ENCODE measurements at regions not wholly inside any gene's neighbourhood (a gene's known extent, or its start where the extent isn't known, plus 50 kb on each side); places are given as distances from the start of the nearest gene placed in this dataset.

DNA sequence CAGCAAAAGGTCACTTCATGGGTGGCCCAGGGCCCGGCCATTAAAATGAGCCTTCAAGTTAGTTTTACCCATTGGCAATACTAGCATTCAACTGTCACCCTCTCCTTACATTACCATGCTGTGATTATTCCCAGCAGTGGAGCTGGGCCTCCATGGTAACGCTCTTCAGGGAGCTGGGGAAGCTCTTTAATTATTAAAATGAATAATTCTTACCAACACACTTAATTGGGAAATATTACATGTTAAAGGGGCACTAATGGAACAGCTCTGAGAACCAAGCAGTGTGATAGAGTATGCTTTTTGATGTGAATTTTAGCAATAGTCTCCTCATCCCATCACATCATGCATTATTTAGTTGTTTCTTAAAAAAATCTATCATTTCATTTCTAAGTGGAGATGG is 187.2 kb downstream of the CEMIP2 start:
- no peaks in the 10 kb centered on the region for H3K9me3 ChIP-seq
- TF ChIP-seq NPAS2 (CRISPR knock-in tag; IDR thresholded peaks at IDR 0.05; ENCODE audit: borderline replicate concordance) (no peak), RCOR1 (IDR thresholded peaks at IDR 0.05; ENCODE audit: low read depth, low read length) (no peak), BHLHE40 (IDR thresholded peaks at IDR 0.05; ENCODE audit: low read depth, low read length) (no peak), JUN (IDR thresholded peaks at IDR 0.05) (no peak), FOSL2 (IDR thresholded peaks at IDR 0.05) (no peak), FOSL2 (CRISPR knock-in tag; IDR thresholded peaks at IDR 0.05) (no peak), FOSB (CRISPR knock-in tag; IDR thresholded peaks at IDR 0.05) (no peak), ZFP36 (IDR thresholded peaks at IDR 0.05; ENCODE audit: borderline replicate concordance, partially characterized antibody) (no peak), HOXA7 (CRISPR knock-in tag; IDR thresholded peaks at IDR 0.05) (no peak), MAFK (IDR thresholded peaks at IDR 0.05; ENCODE audit: partially characterized antibody) (no peak), NR3C1 (IDR thresholded peaks at IDR 0.05) (no peak), MYC (IDR thresholded peaks at IDR 0.05; ENCODE audit: borderline replicate concordance, low read length) (no peak), POLR2A (IDR thresholded peaks at IDR 0.05; ENCODE audit: low read length) (no peak), ZNF302 (CRISPR knock-in tag; IDR thresholded peaks at IDR 0.05) (no peak), EHF (CRISPR knock-in tag; IDR thresholded peaks at IDR 0.05) (no peak)
- DNase-seq (ENCODE audit: low read depth in 1 of 2, low spot score in 1 of 2), result no peak
- ChIA-PET CTCF (interaction anchor here (0.6 to 1.3 kb wide), 2 partner anchors 24 to 383 kb away, joined by 3 to 8 read pairs; no protein-coding TSS in a partner anchor), POLR2A (interaction anchor here (0.6 kb wide), 1 partner anchor 92 kb away, joined by 6 read pairs; no protein-coding TSS in a partner anchor)
- WGBS (ENCODE audit: missing lambda C conversion rate), result 69% methylated on average over 2 of the region's 2 CpGs
- H3K27ac ChIP-seq, result no peak overlapping the region
- no peak overlapping the region for H3K4me2 ChIP-seq
- FAIRE-seq, result no peak
- no peaks in the 10 kb centered on the region for H3K4me1 ChIP-seq
- H3K4me3 ChIP-seq, result no peak overlapping the region
- ATAC-seq, result no peak

DNA sequence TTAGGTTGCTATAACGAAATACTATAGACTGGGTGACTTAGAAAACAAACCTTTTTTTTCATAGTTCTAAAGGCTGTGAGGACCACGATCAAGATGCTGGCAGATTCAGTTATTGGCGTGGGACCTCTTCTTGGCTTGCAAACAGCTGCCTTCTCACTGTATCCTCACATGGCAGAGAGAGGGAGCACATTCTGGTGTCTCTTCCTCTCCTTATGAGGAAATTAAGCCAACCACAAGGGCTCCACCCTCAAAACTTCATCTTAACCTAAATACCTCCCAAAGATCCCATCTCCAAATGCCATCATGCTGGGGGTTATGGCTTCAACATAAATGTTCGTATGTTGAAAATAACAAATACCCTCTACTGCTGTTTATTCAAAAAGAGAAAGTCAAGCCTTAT is 197.1 kb downstream of the CEMIP2 start:
- CTCF ChIA-PET, result interaction anchor here (0.5 to 1.0 kb wide), 3 partner anchors 9 to 402 kb away, joined by 3 to 5 read pairs (median 3); no protein-coding TSS in a partner anchor
- DNase-seq (ENCODE audit: low read depth in 1 of 2, low spot score in 1 of 2) (no peak), FAIRE-seq (no peak), ATAC-seq (no peak)
- TF ChIP-seq TP53 (CRISPR knock-in tag; IDR thresholded peaks at IDR 0.05), result no peak
- TF ChIP-seq HDAC2 (IDR thresholded peaks at IDR 0.05), result no peak
- no peak for TF ChIP-seq MYC (IDR thresholded peaks at IDR 0.05; ENCODE audit: borderline replicate concordance, low read length)
- no peak for TF ChIP-seq EHMT2 (IDR thresholded peaks at IDR 0.05; ENCODE audit: low read depth)
- TF ChIP-seq ESRRA (IDR thresholded peaks at IDR 0.05; ENCODE audit: borderline replicate concordance, low read length), result no peak
- TF ChIP-seq, protein P1, sequence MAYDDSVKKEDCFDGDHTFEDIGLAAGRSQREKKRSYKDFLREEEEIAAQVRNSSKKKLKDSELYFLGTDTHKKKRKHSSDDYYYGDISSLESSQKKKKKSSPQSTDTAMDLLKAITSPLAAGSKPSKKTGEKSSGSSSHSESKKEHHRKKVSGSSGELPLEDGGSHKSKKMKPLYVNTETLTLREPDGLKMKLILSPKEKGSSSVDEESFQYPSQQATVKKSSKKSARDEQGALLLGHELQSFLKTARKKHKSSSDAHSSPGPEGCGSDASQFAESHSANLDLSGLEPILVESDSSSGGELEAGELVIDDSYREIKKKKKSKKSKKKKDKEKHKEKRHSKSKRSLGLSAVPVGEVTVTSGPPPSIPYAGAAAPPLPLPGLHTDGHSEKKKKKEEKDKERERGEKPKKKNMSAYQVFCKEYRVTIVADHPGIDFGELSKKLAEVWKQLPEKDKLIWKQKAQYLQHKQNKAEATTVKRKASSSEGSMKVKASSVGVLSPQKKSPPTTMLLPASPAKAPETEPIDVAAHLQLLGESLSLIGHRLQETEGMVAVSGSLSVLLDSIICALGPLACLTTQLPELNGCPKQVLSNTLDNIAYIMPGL (CRISPR knock-in tag; IDR thresholded peaks at IDR 0.05; ENCODE audit: borderline replicate concordance), result no peak
- no peak for TF ChIP-seq HOXB13 (CRISPR knock-in tag; IDR thresholded peaks at IDR 0.05; ENCODE audit: low read depth)
- no peak for TF ChIP-seq NR3C1 (IDR thresholded peaks at IDR 0.05)
- no peak for TF ChIP-seq RNF2 (IDR thresholded peaks at IDR 0.05; ENCODE audit: borderline replicate concordance, low read depth)
- TF ChIP-seq HOXB5 (CRISPR knock-in tag; IDR thresholded peaks at IDR 0.05), result no peak
- TF ChIP-seq CBX8 (IDR thresholded peaks at IDR 0.05), result no peak
- no peak for TF ChIP-seq NFE2L2 (conservative IDR thresholded peaks at IDR 0.05; ENCODE audit: low read length)
- TF ChIP-seq ZC3H11A (IDR thresholded peaks at IDR 0.05), result no peak
- TF ChIP-seq JUNB (IDR thresholded peaks at IDR 0.05), result no peak
- no peak for TF ChIP-seq FOXS1 (CRISPR knock-in tag; IDR thresholded peaks at IDR 0.05)
- no peak for TF ChIP-seq POLR2AphosphoS2 (conservative IDR thresholded peaks at IDR 0.05; ENCODE audit: low read length)
- TF ChIP-seq RFX5 (IDR thresholded peaks at IDR 0.05), result no peak
- TF ChIP-seq, protein P2, sequence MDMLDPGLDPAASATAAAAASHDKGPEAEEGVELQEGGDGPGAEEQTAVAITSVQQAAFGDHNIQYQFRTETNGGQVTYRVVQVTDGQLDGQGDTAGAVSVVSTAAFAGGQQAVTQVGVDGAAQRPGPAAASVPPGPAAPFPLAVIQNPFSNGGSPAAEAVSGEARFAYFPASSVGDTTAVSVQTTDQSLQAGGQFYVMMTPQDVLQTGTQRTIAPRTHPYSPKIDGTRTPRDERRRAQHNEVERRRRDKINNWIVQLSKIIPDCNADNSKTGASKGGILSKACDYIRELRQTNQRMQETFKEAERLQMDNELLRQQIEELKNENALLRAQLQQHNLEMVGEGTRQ (IDR thresholded peaks at IDR 0.05), result no peak
- WGBS (ENCODE audit: missing lambda C conversion rate), result 59% methylated on average over 4 of the region's 4 CpGs
- Histone ChIP-seq H3K27ac (no peak overlapping the region), H3K4me1 (no peaks in the 10 kb centered on the region), H3K9me3 (no peaks in the 10 kb centered on the region), H3K4me2 (no peak overlapping the region), H3K4me3 (no peak overlapping the region)
- POLR2A ChIA-PET, result no interaction called here

Data from A549 (cell line).